ENCODE measurements at regions not wholly inside any gene's neighbourhood (a gene's known extent, or its start where the extent isn't known, plus 50 kb on each side); places are given as distances from the start of the nearest gene placed in this dataset.

DNA sequence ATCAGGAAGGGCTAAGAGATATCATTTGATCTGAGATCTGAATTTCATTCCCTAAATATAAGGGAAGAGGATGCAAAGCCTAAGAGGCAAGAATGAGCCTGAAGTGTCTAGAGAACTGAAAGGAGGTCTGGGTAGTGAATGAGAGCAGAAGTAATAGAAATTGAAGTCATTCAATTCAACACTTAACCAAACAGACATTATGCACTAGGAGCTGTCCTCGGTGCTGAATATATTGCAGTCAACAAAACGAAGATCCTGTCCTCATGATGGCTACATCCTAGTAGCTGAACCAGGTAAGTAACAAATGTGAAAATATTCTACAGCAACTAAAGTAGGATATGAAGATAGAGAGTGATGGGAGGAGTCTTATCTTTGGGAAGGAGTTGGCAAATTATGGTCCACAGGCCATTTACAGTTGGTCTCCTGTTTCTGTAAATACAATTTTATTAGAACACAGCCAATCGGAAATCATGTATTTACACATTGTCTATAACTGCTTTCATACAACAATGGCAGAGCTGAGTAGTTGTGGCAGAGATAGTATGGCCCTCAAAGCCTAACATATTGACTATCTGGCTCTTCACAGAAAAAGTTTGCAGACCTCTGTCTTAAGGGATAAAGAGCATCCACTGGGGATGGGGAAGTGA lies 192.9 kb upstream of the CADPS start:
- CTCF ChIA-PET: no interaction called here
- peak in 2 of 3 donors; percentile 34 to 47 for DNase-seq

DNA sequence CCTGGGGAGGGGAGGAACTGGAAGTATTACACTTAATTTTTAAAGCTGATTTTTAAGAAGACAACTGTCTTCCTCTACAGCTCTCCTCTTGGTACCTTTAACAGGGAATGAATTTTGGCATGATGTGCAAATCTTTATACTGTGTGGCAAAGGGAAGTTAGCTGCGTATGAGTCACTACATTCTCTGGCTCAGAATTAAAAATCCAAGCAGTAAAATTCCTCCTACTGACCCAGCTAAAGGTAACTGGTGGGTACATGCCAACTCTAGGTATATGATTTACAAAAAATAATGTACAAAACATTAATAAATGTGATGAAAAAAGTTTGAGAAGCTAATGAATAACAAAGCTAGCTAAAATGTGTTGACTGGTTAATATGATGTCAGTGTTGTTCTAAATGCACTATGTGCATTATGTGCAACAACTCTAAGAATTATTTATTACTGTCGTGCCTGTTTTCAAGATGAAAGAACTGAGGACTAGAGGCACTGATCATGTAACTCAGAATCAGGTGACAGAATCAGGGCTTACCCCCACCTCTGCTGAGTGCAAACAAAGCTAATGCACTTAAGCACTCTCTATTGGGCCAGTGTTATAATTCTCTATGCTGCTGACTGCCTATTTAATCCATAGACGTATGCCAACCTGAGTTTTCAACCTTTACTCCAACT lies 194.7 kb upstream of the CADPS start:
- no peak for DNase-seq
- POLR2A ChIA-PET: no interaction called here
- no peak overlapping the region for H3K4me3 ChIP-seq (ENCODE audit: control insufficient read depth in 1 of 7, extremely low read depth in 1 of 7, insufficient read depth in 4 of 7, low read depth in 2 of 7, low read length in 6 of 7)

More for the DNA sequence above, 192.9 kb upstream of the CADPS start:
- POLR2A ChIA-PET: no interaction called here
- no peaks in the 10 kb centered on the region for H3K4me1 ChIP-seq (ENCODE audit: control extremely low read depth in 1 of 4, control insufficient read depth in 4 of 4, insufficient read depth in 4 of 4, low read length in 3 of 4)
- no peak overlapping the region for H3K27ac ChIP-seq (ENCODE audit: insufficient read depth in 1 of 2, low read depth in 1 of 2, low read length in 2 of 2, poor library complexity in 1 of 2, severe bottlenecking in 2 of 2)
- 83% methylated on average over 1 of the region's 3 CpGs for WGBS (ENCODE audit: insufficient coverage)
- no peaks in the 10 kb centered on the region for H3K9me3 ChIP-seq (ENCODE audit: control extremely low read depth in 1 of 5, control insufficient read depth in 4 of 5, insufficient read depth in 2 of 5, low read depth in 1 of 5, low read length in 4 of 5)
- H3K36me3 ChIP-seq (ENCODE audit: control insufficient read depth in 4 of 4, insufficient read depth in 4 of 4, low read length in 3 of 4): no peaks in the 10 kb centered on the region
- H3K27me3 ChIP-seq (replicated peaks in 2 of 5; ENCODE audit: control insufficient read depth in 4 of 5, insufficient read depth in 5 of 5, low read length in 4 of 5): no peaks in the 10 kb centered on the region
- no peak overlapping the region for H3K4me3 ChIP-seq (ENCODE audit: control insufficient read depth in 1 of 7, extremely low read depth in 1 of 7, insufficient read depth in 4 of 7, low read depth in 2 of 7, low read length in 6 of 7)

DNA sequence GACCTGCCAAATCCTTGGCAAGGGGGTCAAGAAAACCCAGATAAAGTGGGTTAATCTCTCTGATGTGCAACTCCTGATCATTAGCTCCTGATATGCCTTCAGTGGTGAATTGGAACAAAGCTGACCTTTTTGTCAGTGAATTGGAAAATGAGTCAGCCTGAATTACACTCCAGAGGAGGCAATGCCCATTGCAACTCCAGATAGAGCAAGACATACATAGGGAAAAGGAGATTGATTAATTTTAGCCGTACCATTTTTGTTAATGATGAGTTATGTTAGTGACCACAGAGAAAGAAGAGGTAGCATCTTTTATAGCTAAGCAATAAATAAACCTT lies 195.2 kb upstream of the CADPS start:
- no peak overlapping the region for H3K27ac ChIP-seq (ENCODE audit: insufficient read depth in 1 of 2, low read depth in 1 of 2, low read length in 2 of 2, poor library complexity in 1 of 2, severe bottlenecking in 2 of 2)
- H3K4me1 ChIP-seq (ENCODE audit: control extremely low read depth in 1 of 4, control insufficient read depth in 4 of 4, insufficient read depth in 4 of 4, low read length in 3 of 4): no peaks in the 10 kb centered on the region
- H3K36me3 ChIP-seq (ENCODE audit: control insufficient read depth in 4 of 4, insufficient read depth in 4 of 4, low read length in 3 of 4): no peaks in the 10 kb centered on the region
- H3K4me3 ChIP-seq (ENCODE audit: control insufficient read depth in 1 of 7, extremely low read depth in 1 of 7, insufficient read depth in 4 of 7, low read depth in 2 of 7, low read length in 6 of 7): no peak overlapping the region
- H3K27me3 ChIP-seq (replicated peaks in 2 of 5; ENCODE audit: control insufficient read depth in 4 of 5, insufficient read depth in 5 of 5, low read length in 4 of 5): no peaks in the 10 kb centered on the region
- no peaks in the 10 kb centered on the region for H3K9me3 ChIP-seq (ENCODE audit: control extremely low read depth in 1 of 5, control insufficient read depth in 4 of 5, insufficient read depth in 2 of 5, low read depth in 1 of 5, low read length in 4 of 5)
- WGBS (ENCODE audit: insufficient coverage): no CpG with 5 or more reads among the region's 1 CpG
- ChIA-PET CTCF (interaction anchor here (1.5 kb wide), 1 partner anchor 47 kb away, joined by 4 read pairs; no protein-coding TSS in a partner anchor), POLR2A (no interaction called here)
- DNase-seq: no peak

More for the DNA sequence above, 194.7 kb upstream of the CADPS start:
- H3K9me3 ChIP-seq (ENCODE audit: control extremely low read depth in 1 of 5, control insufficient read depth in 4 of 5, insufficient read depth in 2 of 5, low read depth in 1 of 5, low read length in 4 of 5): no peaks in the 10 kb centered on the region
- H3K27ac ChIP-seq (ENCODE audit: insufficient read depth in 1 of 2, low read depth in 1 of 2, low read length in 2 of 2, poor library complexity in 1 of 2, severe bottlenecking in 2 of 2): no peak overlapping the region
- CTCF ChIA-PET: interaction anchor here (0.7 to 1.5 kb wide), 2 partner anchors 14 to 47 kb away, joined by 3 to 4 read pairs; no protein-coding TSS in a partner anchor
- H3K36me3 ChIP-seq (ENCODE audit: control insufficient read depth in 4 of 4, insufficient read depth in 4 of 4, low read length in 3 of 4): no peaks in the 10 kb centered on the region
- H3K4me1 ChIP-seq (ENCODE audit: control extremely low read depth in 1 of 4, control insufficient read depth in 4 of 4, insufficient read depth in 4 of 4, low read length in 3 of 4): no peaks in the 10 kb centered on the region
- 94% methylated on average over 2 of the region's 3 CpGs for WGBS (ENCODE audit: insufficient coverage)
- H3K27me3 ChIP-seq (replicated peaks in 2 of 5; ENCODE audit: control insufficient read depth in 4 of 5, insufficient read depth in 5 of 5, low read length in 4 of 5): no peaks in the 10 kb centered on the region

DNA sequence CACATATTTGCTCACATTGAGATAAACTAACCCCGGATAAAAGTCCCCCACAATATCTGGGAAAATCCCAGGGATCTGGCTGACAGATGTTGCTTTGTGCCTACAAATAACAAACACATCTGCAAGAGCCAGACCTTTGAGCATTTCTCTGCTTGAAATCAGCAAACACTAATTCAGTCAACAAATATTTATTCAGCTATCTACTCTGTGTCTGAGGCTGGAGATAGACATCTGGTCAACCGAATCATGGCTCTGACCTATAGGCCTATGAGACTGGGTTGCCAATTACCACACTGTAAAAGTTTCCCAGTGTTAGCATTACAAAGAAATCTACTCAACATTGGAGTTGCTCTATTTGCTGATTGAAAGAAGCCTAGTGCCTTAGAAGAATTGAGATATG lies 201.1 kb upstream of the CADPS start:
- H3K9me3 ChIP-seq (ENCODE audit: control extremely low read depth in 1 of 5, control insufficient read depth in 4 of 5, insufficient read depth in 2 of 5, low read depth in 1 of 5, low read length in 4 of 5): no peaks in the 10 kb centered on the region
- WGBS (ENCODE audit: insufficient coverage): 100% methylated on average over 2 of the region's 2 CpGs
- H3K36me3 ChIP-seq (ENCODE audit: control insufficient read depth in 4 of 4, insufficient read depth in 4 of 4, low read length in 3 of 4): no peaks in the 10 kb centered on the region
- no peaks in the 10 kb centered on the region for H3K4me1 ChIP-seq (ENCODE audit: control extremely low read depth in 1 of 4, control insufficient read depth in 4 of 4, insufficient read depth in 4 of 4, low read length in 3 of 4)
- DNase-seq: no peak
- ChIA-PET POLR2A (no interaction called here), CTCF (no interaction called here)
- no peak overlapping the region for H3K27ac ChIP-seq (ENCODE audit: insufficient read depth in 1 of 2, low read depth in 1 of 2, low read length in 2 of 2, poor library complexity in 1 of 2, severe bottlenecking in 2 of 2)
- H3K27me3 ChIP-seq (replicated peaks in 2 of 5; ENCODE audit: control insufficient read depth in 4 of 5, insufficient read depth in 5 of 5, low read length in 4 of 5): no peaks in the 10 kb centered on the region
- no peak overlapping the region for H3K4me3 ChIP-seq (ENCODE audit: control insufficient read depth in 1 of 7, extremely low read depth in 1 of 7, insufficient read depth in 4 of 7, low read depth in 2 of 7, low read length in 6 of 7)

DNA sequence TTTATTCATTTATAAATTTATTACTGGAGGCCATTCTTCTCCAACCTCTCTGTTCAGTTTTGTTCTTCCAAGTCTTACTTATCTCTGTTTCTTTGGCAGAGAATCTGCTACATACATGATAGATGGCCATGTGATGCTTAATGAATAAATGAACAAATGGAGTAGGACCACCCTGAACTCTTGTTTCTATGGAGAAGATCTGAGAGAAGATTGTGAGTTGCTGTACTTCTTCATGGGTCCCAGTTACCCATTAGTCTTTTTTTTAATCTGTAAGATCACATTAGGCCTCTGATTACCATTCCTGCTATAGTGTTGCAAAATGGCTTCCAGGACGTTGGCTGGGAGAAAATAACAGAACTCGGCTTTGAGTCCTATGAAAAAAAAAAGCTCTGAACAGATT lies 191.9 kb upstream of the SYNPR start:
- no peaks in the 10 kb centered on the region for H3K27me3 ChIP-seq (replicated peaks in 2 of 5; ENCODE audit: control insufficient read depth in 4 of 5, insufficient read depth in 5 of 5, low read length in 4 of 5)
- no peak overlapping the region for H3K4me3 ChIP-seq (ENCODE audit: control insufficient read depth in 1 of 7, extremely low read depth in 1 of 7, insufficient read depth in 4 of 7, low read depth in 2 of 7, low read length in 6 of 7)
- no peak for DNase-seq
- ChIA-PET CTCF (no interaction called here), POLR2A (no interaction called here)
- no peaks in the 10 kb centered on the region for H3K9me3 ChIP-seq (ENCODE audit: control extremely low read depth in 1 of 5, control insufficient read depth in 4 of 5, insufficient read depth in 2 of 5, low read depth in 1 of 5, low read length in 4 of 5)
- H3K27ac ChIP-seq (ENCODE audit: insufficient read depth in 1 of 2, low read depth in 1 of 2, low read length in 2 of 2, poor library complexity in 1 of 2, severe bottlenecking in 2 of 2): no peak overlapping the region
- no peaks in the 10 kb centered on the region for H3K36me3 ChIP-seq (ENCODE audit: control insufficient read depth in 4 of 4, insufficient read depth in 4 of 4, low read length in 3 of 4)
- no CpG with 5 or more reads among the region's 2 CpGs for WGBS (ENCODE audit: insufficient coverage)
- no peaks in the 10 kb centered on the region for H3K4me1 ChIP-seq (ENCODE audit: control extremely low read depth in 1 of 4, control insufficient read depth in 4 of 4, insufficient read depth in 4 of 4, low read length in 3 of 4)

DNA sequence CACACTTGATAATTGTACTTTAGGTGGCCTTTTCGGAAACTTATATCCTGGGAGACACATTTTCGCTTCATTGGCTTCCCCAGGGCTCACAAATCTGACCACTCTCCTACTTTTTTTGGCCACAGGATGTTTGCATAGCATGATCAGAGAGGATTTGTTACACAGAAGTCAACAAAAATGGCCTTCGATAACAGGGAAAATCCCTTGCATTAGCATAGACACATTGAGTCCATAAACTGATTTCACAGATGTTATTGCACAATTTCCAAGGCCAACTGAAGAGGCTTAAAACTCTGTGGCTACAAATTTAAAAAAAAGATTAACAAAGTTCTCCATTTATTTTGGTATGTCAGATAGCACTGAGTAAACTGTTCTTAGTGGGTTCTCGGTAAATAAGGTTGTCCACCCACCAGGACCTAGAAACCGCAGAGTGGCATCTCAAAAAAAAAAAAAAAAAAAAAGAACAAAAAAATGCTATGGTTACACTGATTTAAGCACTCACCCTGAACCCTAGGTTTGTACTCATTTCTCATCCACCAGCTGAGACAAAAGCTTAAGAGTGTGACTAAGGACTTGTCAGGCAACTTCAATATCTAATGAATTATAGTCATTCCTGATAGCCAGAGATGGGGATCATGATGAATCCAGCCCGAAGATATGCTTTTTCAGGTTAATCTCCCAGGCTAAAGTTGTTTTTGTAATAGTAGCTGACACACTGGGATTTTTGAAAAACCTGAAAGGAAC lies 188.9 kb upstream of the SYNPR start:
- POLR2A ChIA-PET: no interaction called here
- no peak overlapping the region for H3K27ac ChIP-seq (ENCODE audit: insufficient read depth in 1 of 2, low read depth in 1 of 2, low read length in 2 of 2, poor library complexity in 1 of 2, severe bottlenecking in 2 of 2)
- WGBS (ENCODE audit: insufficient coverage): 91% methylated on average over 5 of the region's 6 CpGs
- no peak overlapping the region for H3K4me3 ChIP-seq (ENCODE audit: control insufficient read depth in 1 of 7, extremely low read depth in 1 of 7, insufficient read depth in 4 of 7, low read depth in 2 of 7, low read length in 6 of 7)
- CTCF ChIA-PET: no interaction called here
- H3K36me3 ChIP-seq (ENCODE audit: control insufficient read depth in 4 of 4, insufficient read depth in 4 of 4, low read length in 3 of 4): no peaks in the 10 kb centered on the region
- DNase-seq: no peak
- H3K27me3 ChIP-seq (replicated peaks in 2 of 5; ENCODE audit: control insufficient read depth in 4 of 5, insufficient read depth in 5 of 5, low read length in 4 of 5): no peaks in the 10 kb centered on the region
- H3K4me1 ChIP-seq (ENCODE audit: control extremely low read depth in 1 of 4, control insufficient read depth in 4 of 4, insufficient read depth in 4 of 4, low read length in 3 of 4): no peaks in the 10 kb centered on the region
- no peaks in the 10 kb centered on the region for H3K9me3 ChIP-seq (ENCODE audit: control extremely low read depth in 1 of 5, control insufficient read depth in 4 of 5, insufficient read depth in 2 of 5, low read depth in 1 of 5, low read length in 4 of 5)

DNA sequence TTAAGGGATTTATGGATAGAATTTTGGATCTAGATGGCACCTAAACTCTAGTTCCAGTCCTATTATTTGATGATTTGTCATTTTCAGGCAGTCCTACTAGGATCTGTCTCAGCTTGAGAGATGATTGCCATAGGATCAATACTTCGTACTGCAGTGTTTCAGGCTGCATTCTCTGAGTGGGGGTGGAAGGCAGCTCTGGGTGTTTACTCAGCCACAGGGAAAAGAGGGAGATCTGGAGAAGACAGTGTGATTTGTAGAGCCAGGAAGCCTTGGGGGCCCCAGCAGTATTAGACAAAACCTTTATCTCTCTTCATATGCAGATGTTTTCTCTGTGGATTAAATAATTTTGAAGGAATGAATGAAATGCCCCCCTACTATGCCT lies 188.4 kb upstream of the SYNPR start:
- H3K9me3 ChIP-seq (ENCODE audit: control extremely low read depth in 1 of 5, control insufficient read depth in 4 of 5, insufficient read depth in 2 of 5, low read depth in 1 of 5, low read length in 4 of 5): no peaks in the 10 kb centered on the region
- no peak overlapping the region for H3K27ac ChIP-seq (ENCODE audit: insufficient read depth in 1 of 2, low read depth in 1 of 2, low read length in 2 of 2, poor library complexity in 1 of 2, severe bottlenecking in 2 of 2)
- ChIA-PET CTCF (no interaction called here), POLR2A (no interaction called here)
- no peaks in the 10 kb centered on the region for H3K4me1 ChIP-seq (ENCODE audit: control extremely low read depth in 1 of 4, control insufficient read depth in 4 of 4, insufficient read depth in 4 of 4, low read length in 3 of 4)
- H3K36me3 ChIP-seq (ENCODE audit: control insufficient read depth in 4 of 4, insufficient read depth in 4 of 4, low read length in 3 of 4): no peaks in the 10 kb centered on the region
- no peak for DNase-seq
- H3K4me3 ChIP-seq (ENCODE audit: control insufficient read depth in 1 of 7, extremely low read depth in 1 of 7, insufficient read depth in 4 of 7, low read depth in 2 of 7, low read length in 6 of 7): no peak overlapping the region
- WGBS (ENCODE audit: insufficient coverage): 83% methylated on average over 1 of the region's 1 CpG
- no peaks in the 10 kb centered on the region for H3K27me3 ChIP-seq (replicated peaks in 2 of 5; ENCODE audit: control insufficient read depth in 4 of 5, insufficient read depth in 5 of 5, low read length in 4 of 5)
